ENCODE measurements at regions not wholly inside any gene's neighbourhood (a gene's known extent, or its start where the extent isn't known, plus 50 kb on each side); places are given as distances from the start of the nearest gene placed in this dataset.

- no peaks in the 10 kb centered on the region for H3K4me1 ChIP-seq (ENCODE audit: insufficient read depth)
- no peak for TF ChIP-seq EZH2phosphoT487 (IDR thresholded peaks at IDR 0.05; ENCODE audit: insufficient read depth, low read depth)
- TF ChIP-seq EZH2 (IDR thresholded peaks at IDR 0.05; ENCODE audit: insufficient read depth, poor library complexity, severe bottlenecking) = no peak
- 86 to 91% methylated on average over 6 of the region's 6 CpGs for WGBS, 2 experiments (ENCODE audit: low coverage in 1 of 2, low lambda C conversion rate in 2 of 2, missing lambda C conversion rate in 2 of 2)
- no peaks in the 10 kb centered on the region for H3K9me3 ChIP-seq (ENCODE audit: low read depth)
- H2AFZ ChIP-seq = no peak overlapping the region
- H3K9ac ChIP-seq = no peak overlapping the region
- H4K20me1 ChIP-seq (ENCODE audit: insufficient read depth) = no peaks in the 10 kb centered on the region
- H3K27ac ChIP-seq = no peak overlapping the region
- no peaks in the 10 kb centered on the region for H3K36me3 ChIP-seq (ENCODE audit: low read depth)
- in situ Hi-C loops (cut with MboI) = no loop called here
- H3K4me2 ChIP-seq (ENCODE audit: unreplicated experiment) = no peak overlapping the region
- H3F3A ChIP-seq (ENCODE audit: insufficient read depth) = no peaks in the 10 kb centered on the region
- no peaks in the 10 kb centered on the region for H3K27me3 ChIP-seq (replicated peaks; ENCODE audit: insufficient read depth)
- H3K4me3 ChIP-seq = no peak overlapping the region
- DNase-seq = no peak
- no peaks in the 10 kb centered on the region for H3K79me2 ChIP-seq (ENCODE audit: insufficient read depth)
- no peaks in the 10 kb centered on the region for H3K9me2 ChIP-seq (ENCODE audit: insufficient read depth)
Observed at GRCh38 chr15:95624616-95625361, 705.7 kb upstream of the NR2F2 start.

DNA sequence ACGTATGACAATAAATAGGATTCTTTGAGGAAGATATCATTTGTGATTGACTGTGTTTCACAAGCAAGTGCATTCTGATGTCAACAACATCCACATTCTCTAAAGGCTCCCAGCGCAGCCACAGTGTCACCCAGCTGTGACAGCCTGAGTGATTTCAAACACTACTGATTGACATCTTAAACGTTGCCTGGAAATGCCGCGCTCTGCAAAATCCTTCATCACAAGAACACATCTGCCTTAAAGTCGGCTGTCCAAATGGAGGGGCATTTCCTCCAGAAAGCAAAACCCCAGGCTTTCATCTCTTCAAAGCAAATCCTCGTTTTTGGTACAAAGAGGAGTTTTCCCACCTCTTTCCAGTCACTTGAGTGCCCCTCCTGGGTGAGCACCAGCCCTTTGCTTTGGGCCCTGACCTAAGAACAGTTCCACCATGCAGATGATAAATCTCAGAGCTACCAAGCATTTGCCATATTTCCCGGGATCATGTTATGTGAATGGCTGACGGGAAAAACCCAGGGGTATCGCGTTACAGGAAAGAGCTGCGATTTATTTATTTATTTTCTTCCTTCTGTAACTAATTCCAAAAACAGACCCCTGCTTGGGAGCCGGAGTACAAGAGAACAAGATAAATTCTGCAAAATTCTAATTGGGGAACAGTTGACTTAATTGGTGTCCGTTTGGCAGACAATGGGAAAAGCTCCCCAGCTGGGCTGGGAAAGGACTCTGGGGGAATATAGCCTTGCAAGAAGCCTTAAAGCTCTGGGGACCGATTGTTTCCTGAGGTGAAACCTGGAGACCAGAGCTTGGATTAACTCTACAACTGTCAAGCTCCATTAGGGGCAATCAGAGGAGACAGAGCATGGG lies 703.8 kb upstream of the NR2F2 start:
- in situ Hi-C loops (cut with MboI) = no loop called here

GRCh38 chr15:95629503-95630168 lies 700.9 kb upstream of the NR2F2 start:
- DNase-seq = no peak
- in situ Hi-C loops (cut with MboI) = no loop called here
- Histone ChIP-seq H3K9ac (no peak overlapping the region), H4K20me1 (ENCODE audit: insufficient read depth) (no peaks in the 10 kb centered on the region), H3K9me2 (ENCODE audit: insufficient read depth) (no peaks in the 10 kb centered on the region), H2AFZ (no peak overlapping the region), H3K79me2 (ENCODE audit: insufficient read depth) (no peaks in the 10 kb centered on the region), H3K27me3 (replicated peaks; ENCODE audit: insufficient read depth) (no peaks in the 10 kb centered on the region), H3K4me1 (ENCODE audit: insufficient read depth) (no peaks in the 10 kb centered on the region), H3K27ac (no peak overlapping the region), H3F3A (ENCODE audit: insufficient read depth) (no peaks in the 10 kb centered on the region), H3K36me3 (ENCODE audit: low read depth) (no peaks in the 10 kb centered on the region), H3K4me2 (ENCODE audit: unreplicated experiment) (no peak overlapping the region), H3K4me3 (no peak overlapping the region), H3K9me3 (ENCODE audit: low read depth) (no peaks in the 10 kb centered on the region)
- TF ChIP-seq EZH2 (IDR thresholded peaks at IDR 0.05; ENCODE audit: insufficient read depth, poor library complexity, severe bottlenecking) (no peak), EZH2phosphoT487 (IDR thresholded peaks at IDR 0.05; ENCODE audit: insufficient read depth, low read depth) (no peak)
- 71 to 77% methylated on average over 5 of the region's 5 CpGs for WGBS, 2 experiments (ENCODE audit: low coverage in 1 of 2, low lambda C conversion rate in 2 of 2, missing lambda C conversion rate in 2 of 2)

More for the DNA sequence above, 703.8 kb upstream of the NR2F2 start:
- no peaks in the 10 kb centered on the region for H3K36me3 ChIP-seq (ENCODE audit: low read depth)
- no peak for DNase-seq
- TF ChIP-seq EZH2 (IDR thresholded peaks at IDR 0.05; ENCODE audit: insufficient read depth, poor library complexity, severe bottlenecking) = no peak
- no peak for TF ChIP-seq EZH2phosphoT487 (IDR thresholded peaks at IDR 0.05; ENCODE audit: insufficient read depth, low read depth)
- H3K9me2 ChIP-seq (ENCODE audit: insufficient read depth) = no peaks in the 10 kb centered on the region
- H3K79me2 ChIP-seq (ENCODE audit: insufficient read depth) = no peaks in the 10 kb centered on the region
- peak overlapping the region; percentile 28; the same call in 1 of the 2 replicates for H2AFZ ChIP-seq
- H3K9ac ChIP-seq = no peak overlapping the region
- H3K27ac ChIP-seq = no peak overlapping the region
- no peak overlapping the region for H3K4me3 ChIP-seq
- no peaks in the 10 kb centered on the region for H3K4me1 ChIP-seq (ENCODE audit: insufficient read depth)
- no peaks in the 10 kb centered on the region for H3F3A ChIP-seq (ENCODE audit: insufficient read depth)
- no peaks in the 10 kb centered on the region for H3K9me3 ChIP-seq (ENCODE audit: low read depth)
- no peak overlapping the region for H3K4me2 ChIP-seq (ENCODE audit: unreplicated experiment)
- H4K20me1 ChIP-seq (ENCODE audit: insufficient read depth) = no peaks in the 10 kb centered on the region
- 34% methylated on average over 15 of the region's 15 CpGs for WGBS, 2 experiments (ENCODE audit: low coverage in 1 of 2, low lambda C conversion rate in 2 of 2, missing lambda C conversion rate in 2 of 2)
- H3K27me3 ChIP-seq (replicated peaks; ENCODE audit: insufficient read depth) = no peaks in the 10 kb centered on the region

DNA sequence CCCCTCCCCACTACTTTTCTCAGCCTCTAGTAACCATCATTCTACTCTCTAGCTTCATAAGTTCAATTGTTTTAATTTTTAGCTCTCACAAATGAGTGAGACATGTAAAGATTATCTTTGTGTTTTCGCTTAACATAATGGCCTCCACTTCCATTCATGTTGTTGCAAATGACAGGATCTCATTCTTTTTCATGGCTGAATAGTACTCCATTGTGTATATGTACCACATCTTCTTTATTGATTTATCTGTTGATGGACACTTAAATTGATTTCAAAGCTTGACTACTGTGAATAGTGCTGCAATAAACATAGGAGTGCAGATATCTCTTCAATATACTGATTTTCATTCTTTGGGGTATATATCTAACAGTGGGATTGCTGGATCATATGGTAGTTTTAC lies 699.8 kb upstream of the NR2F2 start:
- no peaks in the 10 kb centered on the region for H4K20me1 ChIP-seq (ENCODE audit: insufficient read depth)
- no peaks in the 10 kb centered on the region for H3K79me2 ChIP-seq (ENCODE audit: insufficient read depth)
- TF ChIP-seq EZH2phosphoT487 (IDR thresholded peaks at IDR 0.05; ENCODE audit: insufficient read depth, low read depth) = no peak
- no peak for TF ChIP-seq EZH2 (IDR thresholded peaks at IDR 0.05; ENCODE audit: insufficient read depth, poor library complexity, severe bottlenecking)
- H3K36me3 ChIP-seq (ENCODE audit: low read depth) = no peaks in the 10 kb centered on the region
- in situ Hi-C loops (cut with MboI) = no loop called here
- no peak overlapping the region for H2AFZ ChIP-seq
- H3K4me2 ChIP-seq (ENCODE audit: unreplicated experiment) = no peak overlapping the region
- no peaks in the 10 kb centered on the region for H3K27me3 ChIP-seq (replicated peaks; ENCODE audit: insufficient read depth)
- no peak for DNase-seq
- 68 to 80% methylated on average over 1 of the region's 1 CpG for WGBS, 2 experiments (ENCODE audit: low coverage in 1 of 2, low lambda C conversion rate in 2 of 2, missing lambda C conversion rate in 2 of 2)
- no peaks in the 10 kb centered on the region for H3F3A ChIP-seq (ENCODE audit: insufficient read depth)
- no peak overlapping the region for H3K9ac ChIP-seq
- H3K9me3 ChIP-seq (ENCODE audit: low read depth) = no peaks in the 10 kb centered on the region
- no peaks in the 10 kb centered on the region for H3K9me2 ChIP-seq (ENCODE audit: insufficient read depth)
- no peak overlapping the region for H3K27ac ChIP-seq
- no peak overlapping the region for H3K4me3 ChIP-seq
- no peaks in the 10 kb centered on the region for H3K4me1 ChIP-seq (ENCODE audit: insufficient read depth)

Measured in GM23248 (cell line).